ENCODE measurements at regions not wholly inside any gene's neighbourhood (a gene's known extent, or its start where the extent isn't known, plus 50 kb on each side); places are given as distances from the start of the nearest gene placed in this dataset.
"Not testable (repeated sequence)": the region's sequence is repeated elsewhere in the genome, so short reads cannot be mapped to it uniquely, and the experiment has no call there.

DNA sequence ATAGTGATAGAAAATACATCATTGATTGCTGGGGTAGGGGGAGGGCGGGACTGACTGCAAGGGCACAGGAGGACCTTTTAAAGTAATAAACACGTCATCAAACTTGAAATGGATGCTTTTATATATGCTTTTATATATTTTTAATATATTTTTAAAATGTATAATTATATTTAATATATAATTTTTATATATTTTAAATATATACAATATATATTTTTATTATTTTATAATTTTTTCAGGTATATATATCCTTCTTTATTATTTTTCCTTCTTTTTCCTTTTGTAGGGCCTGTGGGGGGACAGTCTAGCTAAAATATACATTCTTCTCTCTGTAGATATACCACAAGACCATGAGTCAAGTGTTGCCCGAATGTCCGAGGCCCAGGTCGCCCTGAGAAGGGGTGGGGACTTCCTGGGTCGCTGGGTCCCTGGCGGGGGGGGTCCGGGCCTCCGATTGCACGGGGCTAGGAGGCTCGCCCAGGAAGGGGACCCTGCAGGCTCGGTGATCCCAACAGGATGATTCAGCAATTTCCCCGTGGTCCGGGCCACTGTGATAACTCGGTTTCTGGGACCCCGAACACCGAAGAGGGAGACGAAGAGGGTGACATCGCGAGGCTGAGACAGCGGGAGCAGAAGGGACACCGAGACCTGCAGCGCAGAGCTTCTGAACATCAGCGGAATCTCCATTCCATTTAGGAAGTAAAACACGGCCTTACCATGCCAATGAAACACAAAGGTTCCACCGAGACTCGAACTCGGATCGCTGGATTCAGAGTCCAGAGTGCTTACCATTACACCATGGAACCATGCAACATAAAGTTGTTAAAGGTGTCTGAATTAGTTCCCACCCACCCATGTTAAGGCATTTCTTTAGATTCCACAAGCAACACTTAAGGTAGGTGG lies 112.5 kb upstream of the NBPF11 start:
- peak; percentile 19 for DNase-seq (ENCODE audit: low spot score)

DNA sequence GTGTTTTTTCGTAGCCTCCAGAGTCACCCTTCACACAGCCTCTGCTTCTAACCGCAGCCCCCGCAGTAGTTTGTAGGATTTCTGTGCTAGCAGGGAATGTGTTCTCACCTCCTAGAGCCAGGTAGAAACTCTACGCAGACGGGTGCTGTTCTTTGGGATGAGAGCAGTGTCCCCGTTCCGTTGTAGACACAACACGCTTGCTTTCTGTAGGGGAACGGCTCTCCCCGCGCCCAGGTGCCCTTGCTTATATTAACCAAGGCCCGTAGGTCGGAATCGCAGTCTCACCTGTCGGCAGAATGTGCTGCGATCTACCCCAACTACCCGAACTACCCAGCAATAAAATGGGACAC lies 111.8 kb upstream of the NBPF11 start:
- DNase-seq (ENCODE audit: low spot score), result no peak

DNA sequence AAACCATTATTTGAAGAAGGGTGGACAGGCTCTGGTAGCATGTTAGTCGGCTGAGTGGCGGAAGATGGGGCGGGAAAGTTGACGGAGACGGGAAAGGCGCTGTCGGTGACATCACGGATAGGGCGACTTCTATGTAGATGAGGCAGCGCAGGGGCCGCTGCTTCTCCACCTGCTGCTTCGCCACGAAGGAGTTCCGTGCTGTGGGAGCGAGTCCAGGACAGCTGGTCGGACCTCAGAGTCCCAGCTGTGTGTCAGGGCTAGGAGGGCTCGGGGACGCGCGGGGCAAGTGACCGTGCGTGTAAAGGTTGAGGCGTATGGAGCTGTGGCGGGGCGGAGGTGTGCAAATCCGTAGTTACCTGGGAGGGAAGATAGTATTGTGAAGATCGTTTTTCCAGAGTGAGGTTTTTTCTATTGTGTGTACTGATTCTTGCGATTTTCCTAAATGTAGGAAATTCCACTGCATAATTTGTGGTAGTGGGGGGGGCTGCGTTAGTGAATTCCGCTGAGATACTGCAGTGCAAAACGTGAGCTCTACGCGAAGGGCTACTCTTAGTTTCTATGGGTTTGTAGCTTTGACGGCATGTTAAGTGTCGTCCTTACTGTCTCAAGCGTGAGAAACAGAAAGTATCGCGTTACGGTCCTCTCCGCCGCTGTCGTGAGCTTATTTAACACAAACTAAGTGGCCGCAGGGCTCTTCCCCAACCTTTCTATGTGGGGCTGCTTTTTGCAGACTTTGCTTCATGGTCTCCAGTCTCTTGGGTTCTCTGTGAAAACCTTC lies 111.2 kb upstream of the NBPF11 start:
- peak; percentile 50 for DNase-seq (ENCODE audit: low spot score)

DNA sequence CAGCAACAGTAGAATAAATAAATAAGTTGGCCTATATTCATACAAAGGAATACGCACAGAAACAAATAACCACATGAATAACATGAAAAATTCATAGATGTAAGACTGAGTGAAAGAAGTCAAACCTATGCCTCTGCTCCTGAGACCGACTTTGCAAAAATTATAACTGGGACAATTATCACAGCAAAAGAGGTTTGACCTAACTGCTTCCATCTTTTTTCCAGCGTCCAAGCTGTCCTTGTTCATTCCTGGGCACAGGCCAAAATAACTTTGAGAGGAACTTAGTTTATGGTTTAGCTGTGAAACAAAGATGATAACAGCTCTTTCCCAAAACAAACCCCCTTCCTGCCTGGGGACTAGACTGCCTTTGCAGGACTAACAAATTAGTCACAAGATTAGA lies 109.6 kb upstream of the NBPF11 start:
- DNase-seq (ENCODE audit: low spot score), result not testable (repeated sequence)

DNA sequence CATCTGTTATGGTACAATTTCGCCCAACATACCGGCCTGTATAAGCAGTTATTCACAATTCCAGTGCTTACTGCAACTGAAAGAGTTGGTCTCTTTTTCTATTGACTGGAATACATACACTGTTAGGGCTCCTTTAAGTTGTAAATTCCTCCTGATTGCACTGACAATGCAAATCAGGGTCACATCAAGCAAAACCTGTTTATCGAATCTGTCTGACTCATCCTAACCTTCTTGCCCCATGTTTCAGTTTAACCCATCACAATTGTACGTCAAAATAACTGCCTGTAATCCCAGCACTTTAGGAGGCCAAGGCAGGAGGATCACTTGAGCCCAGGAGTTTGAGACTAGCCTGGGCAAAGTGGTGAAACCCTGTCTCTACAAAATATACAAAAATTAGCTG lies 105.8 kb upstream of the NBPF11 start:
- not testable (repeated sequence) for DNase-seq (ENCODE audit: low spot score)

DNA sequence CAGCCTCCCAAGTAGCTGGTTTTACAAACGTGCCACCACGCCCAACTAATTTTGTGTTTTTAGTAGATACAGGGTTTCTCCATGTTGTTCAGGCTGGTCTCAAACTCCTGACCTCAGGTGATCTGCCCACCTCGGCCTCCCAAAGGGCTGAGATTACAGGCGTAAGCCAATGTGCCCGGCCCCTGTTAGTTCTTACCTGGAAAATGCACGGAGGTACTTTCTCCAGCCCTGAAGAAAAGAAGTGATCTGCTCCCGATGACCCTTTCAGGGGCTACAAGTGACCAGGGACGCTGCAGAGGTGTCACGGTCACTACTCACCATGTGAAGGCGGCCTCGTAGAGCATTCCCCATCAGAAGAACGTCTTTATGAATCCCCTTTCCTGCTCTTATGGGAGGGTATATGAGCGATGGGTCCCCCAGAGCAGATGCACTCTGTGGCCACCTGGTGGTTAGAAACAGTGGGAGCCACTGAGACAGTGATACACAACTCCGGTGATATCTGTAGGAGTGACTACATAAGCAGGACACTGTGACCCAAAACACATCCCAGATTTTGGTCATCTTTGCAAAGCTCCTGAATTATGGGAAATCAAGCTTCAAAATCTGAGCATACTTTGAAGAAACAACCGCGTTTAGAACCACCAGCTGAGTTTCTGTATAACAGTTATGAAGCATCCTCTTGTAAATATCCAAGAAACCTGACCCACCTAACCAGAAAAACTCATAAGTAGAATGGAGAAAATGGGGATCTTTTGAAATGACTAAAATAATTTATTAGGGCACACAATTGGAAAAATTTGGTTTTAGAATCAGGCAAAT lies 102.7 kb upstream of the NBPF11 start:
- not testable (repeated sequence) for DNase-seq (ENCODE audit: low spot score)

DNA sequence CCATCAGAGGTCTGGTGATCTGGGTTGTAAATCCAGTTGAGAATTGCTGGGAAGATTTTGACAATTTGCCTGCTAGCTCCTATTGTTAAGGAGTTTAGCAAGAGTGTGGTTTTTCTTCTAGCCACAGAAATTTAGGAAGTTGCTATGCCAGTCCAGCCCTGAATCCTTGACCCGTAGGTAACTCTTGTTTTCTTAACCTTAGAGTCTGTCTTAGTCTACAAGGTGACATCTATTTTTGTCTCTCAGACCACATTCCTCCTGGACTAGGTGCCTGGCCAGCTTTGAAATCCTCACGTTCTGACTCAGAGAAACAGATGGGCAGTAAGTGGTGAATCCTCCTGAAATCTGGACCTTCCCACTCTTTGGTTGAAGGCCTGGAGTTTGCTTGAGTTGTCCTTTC lies 101.7 kb upstream of the NBPF11 start:
- DNase-seq (ENCODE audit: low spot score), result not testable (repeated sequence)

DNA sequence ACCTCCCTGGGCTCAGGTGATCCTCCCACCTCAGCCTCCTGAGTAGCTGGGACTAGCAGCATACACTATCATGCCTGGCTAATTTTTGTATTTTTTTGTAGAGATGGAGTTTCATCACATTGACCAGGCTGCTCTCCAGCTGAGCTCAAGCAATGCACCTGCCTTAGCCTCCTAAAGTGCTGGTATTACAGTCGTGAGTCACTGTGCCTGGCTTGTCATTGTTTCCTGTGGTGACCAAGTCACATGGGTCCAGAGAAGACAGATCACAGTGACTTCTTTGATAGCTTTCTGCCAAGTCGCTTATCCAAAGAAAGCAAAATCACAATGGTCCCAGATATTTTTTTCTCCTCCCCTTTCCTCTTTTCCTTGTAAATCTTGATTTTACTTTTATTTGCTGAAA lies 96.7 kb upstream of the NBPF11 start:
- not testable (repeated sequence) for DNase-seq (ENCODE audit: low spot score)

DNA sequence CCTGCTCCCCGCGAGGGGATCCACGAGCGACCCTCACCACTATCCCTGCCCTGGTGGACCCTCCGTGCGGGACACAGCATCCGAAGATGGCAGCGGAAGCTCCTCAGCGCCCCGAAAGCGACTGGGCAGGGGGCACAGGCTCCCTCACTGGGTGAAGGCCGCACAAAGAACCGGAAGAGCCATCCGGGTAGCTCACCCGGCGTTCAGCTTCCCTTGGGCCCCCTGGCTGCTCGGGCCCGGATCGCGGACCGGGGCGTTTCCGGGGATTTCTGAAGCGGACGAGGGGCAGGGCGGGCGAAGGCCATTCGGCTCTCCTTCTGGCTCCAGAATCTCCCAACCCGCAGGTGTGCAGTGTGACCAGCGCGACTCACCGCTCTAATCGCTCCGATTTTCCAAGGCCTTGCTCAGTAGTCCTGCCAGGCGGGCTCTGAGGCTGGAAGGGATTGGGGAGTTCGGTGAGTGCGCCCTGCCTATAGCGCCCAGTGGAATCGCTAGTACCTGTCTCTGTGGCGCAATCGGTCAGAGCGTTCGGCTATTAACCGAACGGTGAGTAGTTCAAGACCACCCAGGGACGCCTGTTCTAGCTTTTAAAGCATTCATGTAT lies 94.3 kb upstream of the NBPF11 start:
- not testable (repeated sequence) for DNase-seq (ENCODE audit: low spot score)

DNA sequence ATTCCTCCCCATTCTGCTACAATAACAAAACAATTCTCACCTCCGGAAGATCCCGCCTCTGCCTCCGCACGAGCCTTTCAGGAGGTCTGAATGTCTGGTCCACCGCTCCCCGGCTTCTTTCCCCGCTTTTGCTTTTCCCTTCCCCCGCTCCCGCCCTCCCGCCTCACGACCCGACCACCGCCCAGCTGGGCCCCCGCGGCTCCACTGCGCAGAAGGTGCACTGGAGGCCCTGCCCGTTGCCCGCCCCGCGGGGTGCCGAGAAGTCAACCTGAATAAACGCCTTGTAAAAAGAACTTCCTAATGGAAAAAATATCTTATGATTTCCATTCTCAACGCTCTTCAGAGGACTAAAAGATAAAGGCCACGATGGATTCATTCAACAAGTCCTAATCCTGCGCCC lies 93.8 kb upstream of the NBPF11 start:
- DNase-seq (ENCODE audit: low spot score), result not testable (repeated sequence)

DNA sequence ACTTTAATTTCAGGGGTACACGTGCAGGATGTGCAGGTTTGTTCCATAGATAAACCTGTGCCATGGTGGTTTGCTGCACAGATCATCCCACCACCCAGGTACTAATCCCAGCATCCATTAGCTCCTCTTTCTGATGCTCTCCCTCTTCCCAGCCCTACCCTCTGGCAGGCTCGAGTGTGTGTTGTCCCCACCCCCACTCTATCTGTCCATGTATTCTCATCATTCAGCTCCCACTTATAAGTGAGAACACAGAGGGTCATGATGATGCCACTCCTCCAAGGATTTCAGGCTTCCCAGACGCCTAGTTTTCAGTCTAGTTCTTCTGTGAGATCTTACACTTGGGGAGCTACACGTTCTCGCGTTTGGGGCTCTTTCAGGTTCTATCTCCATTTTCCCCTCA lies 93.4 kb upstream of the NBPF11 start:
- DNase-seq (ENCODE audit: low spot score), result not testable (repeated sequence)

DNA sequence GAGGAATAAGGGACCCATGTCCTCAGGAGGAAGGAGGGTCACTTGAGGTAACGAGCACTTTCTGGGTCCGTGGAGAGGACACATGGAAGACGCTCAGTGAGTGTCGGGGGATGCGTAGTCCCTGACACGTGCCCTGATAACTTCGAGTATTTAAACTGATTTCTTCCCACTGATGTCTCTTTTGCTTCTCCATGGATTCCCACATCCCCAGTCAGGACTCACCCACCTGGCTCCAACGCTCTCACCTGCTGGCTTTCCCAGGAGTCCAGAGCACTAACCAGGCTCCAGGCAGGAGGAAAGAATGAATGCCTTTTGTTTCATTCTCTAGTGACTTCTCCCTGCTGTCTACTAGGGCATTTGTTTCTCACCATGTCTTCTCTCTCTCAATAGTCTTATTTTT lies 81.2 kb upstream of the NBPF11 start:
- DNase-seq (ENCODE audit: low spot score), result not testable (repeated sequence)

DNA sequence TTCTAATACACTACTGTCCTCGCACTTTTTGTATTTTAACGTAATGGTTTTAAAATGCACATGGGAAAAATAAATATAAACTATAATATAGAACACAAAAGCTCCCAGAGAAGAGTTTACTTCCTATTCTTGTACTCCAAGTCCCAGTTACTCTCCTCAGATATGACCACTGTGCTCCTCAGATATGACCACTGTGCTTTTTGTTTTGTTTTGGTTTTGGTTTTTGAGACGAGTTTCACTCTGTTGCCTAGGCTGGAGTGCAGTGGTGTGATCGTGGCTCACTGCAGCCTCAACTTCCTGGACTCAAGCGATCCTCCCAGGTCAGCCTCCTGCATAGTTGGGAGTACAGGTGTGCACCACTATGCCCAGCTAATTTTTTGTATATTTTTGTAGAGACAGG lies 76.8 kb upstream of the NBPF11 start:
- DNase-seq (ENCODE audit: low spot score), result not testable (repeated sequence)

DNA sequence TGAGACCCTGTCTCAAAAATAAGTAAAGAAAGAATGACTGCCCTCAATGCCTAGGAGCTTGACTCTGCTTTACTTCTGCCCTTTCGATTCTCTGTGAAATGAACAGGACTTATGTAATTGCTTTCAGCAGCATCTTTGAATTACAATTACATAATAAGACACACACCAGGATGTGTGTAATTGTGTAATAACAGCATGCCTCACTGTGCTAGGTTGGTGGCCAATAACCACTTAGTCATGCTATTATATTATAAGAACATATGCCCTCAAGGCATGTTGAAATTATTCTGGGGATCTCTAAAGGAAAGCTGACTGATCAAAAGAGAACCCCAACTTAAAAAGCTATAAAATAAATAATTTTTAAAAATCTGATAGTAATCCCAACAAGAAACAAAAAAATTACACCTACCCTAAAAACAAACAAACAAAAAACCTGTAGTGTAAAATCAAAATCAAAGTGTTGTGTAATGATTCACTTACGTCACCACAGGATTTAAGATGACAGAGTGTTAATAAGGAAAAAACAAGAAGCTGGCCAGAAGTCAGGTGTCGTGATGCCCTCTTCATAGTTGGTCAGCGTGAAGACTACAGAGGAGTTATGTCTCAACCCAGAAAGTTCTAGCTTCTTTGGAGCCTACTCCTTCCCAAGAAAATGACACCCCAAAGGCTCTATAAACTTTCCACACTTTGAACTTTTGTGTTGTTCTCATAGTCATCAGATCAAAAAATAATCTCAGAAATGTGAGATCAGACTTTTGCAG lies 70.5 kb upstream of the NBPF11 start:
- not testable (repeated sequence) for DNase-seq (ENCODE audit: low spot score)

DNA sequence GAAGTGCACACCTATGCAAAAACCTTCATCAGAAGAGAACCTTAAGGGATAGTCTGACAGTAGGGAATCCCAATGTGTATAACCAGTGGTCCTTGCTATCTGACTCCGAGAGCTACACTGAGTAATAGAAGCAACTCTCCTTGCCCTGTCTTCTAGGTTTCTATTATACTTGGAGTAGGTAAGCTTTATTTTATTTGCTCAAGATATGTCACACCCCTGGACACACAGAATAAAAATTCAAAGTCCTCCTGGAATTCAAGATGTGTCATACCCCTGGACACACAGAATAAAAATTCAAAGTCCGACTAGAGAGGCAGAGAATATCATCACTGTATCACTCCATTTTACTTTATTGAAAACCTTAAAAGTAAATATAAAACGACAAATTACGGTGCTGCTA lies 69.5 kb upstream of the NBPF11 start:
- not testable (repeated sequence) for DNase-seq (ENCODE audit: low spot score)

DNA sequence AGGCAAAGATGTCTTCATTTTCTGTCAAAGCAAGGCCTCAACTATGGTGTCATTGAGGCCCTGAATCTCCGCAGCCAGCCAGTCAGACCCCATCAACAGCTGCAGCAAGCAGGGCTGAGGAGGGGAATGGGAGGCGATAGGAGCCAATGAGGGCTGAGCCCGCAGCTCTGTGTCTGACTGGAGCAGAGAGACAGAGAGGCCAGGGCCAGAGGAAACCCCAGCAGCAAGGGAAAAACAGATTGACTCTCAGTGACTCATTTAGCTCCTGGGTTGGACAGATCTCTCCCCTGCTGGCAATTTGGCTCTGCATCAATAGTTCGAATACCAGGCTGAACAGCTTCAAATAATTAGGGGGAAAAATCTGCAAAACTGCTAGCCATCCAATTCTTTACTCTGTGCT lies 67.1 kb upstream of the NBPF11 start:
- not testable (repeated sequence) for DNase-seq (ENCODE audit: low spot score)

DNA sequence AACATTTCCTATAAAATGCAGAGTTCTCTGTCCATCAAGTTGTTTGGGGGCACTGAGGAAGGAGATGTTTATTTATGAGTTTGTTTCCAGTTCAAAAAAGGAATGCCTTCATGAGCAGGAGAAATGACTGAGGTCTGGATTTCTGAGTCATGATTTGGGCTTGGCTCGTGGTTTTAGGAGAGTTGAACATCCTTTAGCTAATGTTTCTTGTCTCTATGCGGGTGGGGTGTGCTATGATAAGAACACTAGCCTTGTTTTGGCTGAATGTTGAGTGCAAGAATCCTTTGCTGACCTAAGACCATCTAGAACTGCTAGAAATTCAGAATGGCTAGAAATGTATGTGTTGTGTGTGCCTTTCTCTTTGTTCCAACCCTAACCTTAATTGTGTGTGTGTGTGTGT lies 59.1 kb upstream of the NBPF11 start:
- not testable (repeated sequence) for DNase-seq (ENCODE audit: low spot score)

DNA sequence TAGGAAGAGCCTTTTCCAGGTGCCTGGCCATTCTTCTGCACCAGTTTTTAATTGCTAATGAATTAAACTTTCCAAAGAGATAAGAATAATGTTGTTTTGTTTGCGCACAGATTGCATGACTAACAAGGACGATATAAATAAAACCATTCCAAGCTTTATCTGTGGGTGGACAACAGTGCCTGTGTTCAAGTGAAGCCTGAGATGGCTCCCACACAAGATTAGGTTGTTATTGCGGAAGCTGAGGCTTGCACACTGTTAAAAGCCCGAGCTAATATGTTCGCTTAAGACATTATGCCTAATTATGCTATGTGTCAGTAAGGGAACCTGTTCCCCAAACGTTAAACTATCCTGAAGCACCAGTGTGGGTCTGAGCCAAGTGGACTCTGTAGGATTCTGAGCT lies 58.5 kb upstream of the NBPF11 start:
- DNase-seq (ENCODE audit: low spot score), result not testable (repeated sequence)

DNA sequence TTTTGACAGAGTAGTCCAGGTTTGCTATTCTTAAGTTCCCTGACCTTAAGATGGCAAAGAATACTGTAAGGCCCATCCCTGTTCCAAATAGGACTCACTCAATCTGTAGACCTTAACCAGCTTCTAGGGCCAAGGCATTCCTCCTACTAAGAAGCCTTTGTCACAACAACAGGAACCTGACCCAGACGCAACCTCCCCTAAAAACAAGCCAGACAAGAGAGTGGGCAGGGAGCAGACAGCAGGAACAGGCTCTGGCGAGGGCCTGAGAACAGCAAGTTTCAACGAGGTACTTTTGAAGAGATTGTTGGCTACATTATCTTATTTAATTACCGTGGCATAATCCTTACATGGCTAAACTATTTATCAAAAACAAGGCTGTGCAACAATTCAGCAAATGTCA lies 58.1 kb upstream of the NBPF11 start:
- DNase-seq (ENCODE audit: low spot score), result not testable (repeated sequence)

DNA sequence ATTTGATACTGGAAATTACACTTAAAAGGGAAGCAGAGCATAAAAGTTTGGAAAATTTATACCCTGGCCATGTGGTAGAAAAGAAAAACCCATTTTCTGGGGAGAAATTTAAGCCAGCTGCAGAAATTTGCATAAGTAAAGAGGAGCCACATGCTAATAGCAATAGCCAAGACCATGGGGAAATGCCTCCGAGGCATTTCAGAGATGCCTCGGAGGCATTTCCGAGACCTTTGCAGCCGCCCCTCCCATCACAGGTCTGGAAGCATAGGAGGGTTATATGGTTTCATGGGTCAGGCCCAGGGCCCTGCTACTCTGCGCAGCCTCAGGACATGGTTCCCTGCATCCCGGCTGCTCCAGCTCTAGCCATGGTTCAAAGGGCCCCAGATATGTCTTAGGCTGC lies 49.9 kb upstream of the NBPF11 start:
- not testable (repeated sequence) for DNase-seq (ENCODE audit: low spot score)

Measured in hepatic stellate cell (primary cell).